HG02943 (cell line): ENCODE measurements at regions not wholly inside any gene's neighbourhood (a gene's known extent, or its start where the extent isn't known, plus 50 kb on each side); places are given as distances from the start of the nearest gene placed in this dataset.

Experiments
- ATAC-seq: cut with Tn5 transposase; IDR thresholded peaks from one replicate; pipeline ENCODE4 v1.9.1; 2021; ENCODE audit warnings: mild to moderate bottlenecking, low read depth, moderate library complexity; ENCODE audit not compliant: unreplicated experiment

DNA sequence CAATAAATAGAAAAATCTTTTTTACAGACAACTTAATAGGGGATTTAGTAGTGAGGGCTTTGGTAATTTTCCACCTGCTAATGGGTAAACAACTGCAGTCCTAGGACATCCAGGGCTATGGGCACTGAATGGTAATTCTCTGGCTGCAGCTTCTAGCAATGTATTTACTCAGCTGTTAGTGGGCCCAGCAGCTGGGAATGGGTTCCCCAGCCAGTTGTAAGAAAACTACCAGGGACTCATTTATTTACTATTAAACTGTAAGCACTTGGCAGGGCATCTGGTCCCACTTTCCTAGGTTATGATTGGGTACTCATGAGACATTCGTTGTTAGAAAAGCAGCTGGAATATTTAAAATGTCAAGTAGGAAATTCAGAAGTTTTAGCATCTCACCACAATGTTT lies 363.8 kb upstream of the TRIB2 start:
- ATAC-seq, result no peak

DNA sequence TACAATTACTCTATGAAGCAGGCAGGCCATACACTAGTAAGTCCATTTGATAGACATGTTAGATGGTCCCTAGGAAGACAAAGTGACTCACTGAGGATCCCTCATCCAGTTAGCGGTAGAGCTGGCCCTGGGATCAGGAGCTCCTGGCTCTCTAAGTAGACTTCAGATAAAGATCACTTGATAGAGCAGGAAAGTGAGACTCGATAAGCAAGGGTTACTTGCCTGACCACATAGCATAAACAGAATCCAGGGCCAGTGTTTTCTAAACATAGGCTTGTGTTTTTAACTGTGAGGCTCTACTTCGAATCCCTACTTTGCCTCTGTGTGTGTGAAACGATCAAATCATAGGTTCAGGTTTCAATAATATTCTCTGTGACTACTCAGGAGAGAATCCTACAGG lies 355.2 kb upstream of the TRIB2 start:
- no peak for ATAC-seq

DNA sequence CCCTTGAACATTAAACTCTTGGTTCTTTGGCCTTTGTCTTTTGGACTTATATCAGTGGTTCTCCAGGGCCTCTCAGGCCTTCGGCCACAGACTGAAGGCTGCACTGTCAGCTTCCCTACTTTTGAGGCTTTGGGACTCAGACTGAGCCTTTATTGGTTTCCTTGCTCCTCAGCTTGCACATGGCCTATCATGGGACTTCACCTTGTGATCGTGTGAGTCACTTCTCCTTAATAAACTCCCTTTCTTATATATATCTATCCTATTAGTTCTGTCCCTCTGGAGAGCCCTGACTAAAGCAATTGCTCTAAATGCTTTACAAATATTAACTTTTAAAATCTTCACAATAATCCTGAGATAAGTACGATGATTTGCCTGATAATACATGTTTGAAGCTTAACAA lies 353.6 kb upstream of the TRIB2 start:
- ATAC-seq, result no peak

DNA sequence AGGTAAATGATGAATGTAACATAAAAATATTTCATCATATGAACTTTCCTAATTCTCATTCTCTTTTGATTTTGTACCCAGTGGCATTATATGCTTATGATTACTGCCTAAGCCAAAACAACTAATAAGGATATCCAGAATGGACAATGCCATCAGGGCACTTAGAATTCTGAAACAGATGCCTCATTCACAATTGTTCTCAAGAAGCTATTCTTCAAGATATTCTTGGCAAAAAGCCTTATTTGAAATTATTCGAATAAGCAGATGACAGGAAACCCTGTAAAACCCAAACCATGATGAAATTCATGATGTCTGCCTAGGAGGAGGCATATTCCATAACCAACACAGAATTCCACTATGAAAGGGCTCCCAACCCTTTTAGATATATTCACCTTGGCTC lies 353.2 kb upstream of the TRIB2 start:
- ATAC-seq, result no peak

DNA sequence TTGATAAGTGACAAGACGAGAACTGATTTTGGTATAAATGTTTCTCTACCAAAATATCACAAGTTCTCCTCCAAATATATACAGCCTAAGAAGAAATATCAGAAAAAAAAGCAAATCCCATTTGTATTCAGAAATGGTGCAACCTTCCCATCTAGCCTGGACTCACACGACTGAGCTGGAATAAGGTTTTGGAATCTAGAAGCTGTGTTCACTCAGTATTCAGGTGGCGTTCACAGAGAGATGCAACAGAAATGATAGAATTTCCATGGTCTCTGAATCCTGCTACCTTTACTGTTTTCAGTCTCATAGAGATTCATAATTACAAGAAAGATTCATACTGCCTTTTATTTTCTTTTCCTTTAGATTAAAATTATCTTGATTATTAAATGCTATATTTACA lies 347.2 kb upstream of the TRIB2 start:
- no peak for ATAC-seq

DNA sequence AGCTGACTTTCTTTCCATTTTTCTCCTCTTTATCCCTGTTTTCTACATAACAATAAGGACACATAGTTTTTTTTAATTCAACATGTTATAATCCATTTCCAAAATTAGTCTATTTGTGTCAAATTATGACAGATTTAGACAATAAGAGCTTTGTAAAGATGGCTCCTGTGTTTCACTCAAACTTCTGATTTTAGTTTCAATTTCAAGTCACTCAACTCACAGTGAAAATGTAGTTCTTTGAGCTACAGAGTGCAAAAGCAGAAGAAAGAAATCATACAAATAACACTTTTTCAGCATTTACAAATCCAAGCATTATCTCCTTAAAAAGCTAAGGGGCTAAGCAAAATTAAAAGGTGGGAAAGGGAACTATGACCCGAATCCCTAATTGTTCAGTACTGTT lies 340.7 kb upstream of the TRIB2 start:
- no peak for ATAC-seq

DNA sequence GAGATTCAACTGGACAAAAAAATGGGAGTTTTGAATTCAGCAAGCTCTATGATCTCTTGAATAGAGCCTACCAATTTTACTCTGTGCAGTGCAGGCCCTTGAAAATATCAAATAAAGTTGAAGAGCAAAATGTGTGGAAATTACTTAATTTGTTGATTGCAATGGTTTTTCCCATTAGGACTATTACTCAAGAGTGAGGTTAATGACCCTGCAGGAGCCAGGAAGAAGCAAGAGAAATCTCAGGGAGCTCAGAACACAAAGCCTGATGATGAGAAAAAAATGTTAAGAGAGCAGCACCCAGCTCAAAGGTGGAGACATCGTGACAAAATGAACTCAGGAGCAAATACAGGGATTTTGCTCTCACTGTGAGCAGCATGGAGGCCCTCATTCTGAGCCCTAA lies 337.6 kb upstream of the TRIB2 start:
- no peak for ATAC-seq

DNA sequence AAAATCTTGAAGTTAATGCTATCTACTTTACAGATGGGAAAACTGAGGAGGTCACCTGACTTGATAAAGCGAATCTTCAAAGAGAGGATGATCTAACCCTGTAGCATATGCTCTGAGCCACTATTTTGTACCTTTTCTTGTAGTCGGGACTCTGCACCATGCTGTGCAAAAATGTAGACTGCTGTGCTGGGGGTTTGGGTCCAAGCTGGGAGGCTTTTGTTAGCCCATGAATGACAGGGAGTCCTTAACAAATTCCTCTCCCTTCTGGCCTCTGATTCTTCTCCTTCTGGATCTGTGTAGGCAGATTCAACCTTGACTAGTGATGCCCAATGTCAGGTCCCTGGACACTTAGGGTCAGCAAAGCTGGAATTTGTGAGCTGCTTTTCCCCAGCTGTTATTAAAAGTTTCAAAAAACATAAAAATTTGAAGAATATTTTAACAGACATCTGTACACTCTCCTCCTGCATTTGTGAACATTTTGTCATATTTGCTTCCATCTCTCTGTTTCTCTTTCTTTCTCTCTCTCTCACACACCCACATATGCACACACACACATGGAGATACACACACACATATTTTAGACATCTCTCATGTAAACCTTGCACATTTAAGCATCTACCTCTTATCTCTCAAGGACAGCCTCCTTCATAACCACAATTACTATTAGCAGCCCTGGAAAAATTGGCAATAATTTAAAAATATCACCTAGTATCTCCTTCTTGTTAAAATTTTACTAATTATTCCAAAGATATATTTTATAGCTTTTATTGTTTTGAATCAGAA lies 335.0 kb upstream of the TRIB2 start:
- no peak for ATAC-seq

DNA sequence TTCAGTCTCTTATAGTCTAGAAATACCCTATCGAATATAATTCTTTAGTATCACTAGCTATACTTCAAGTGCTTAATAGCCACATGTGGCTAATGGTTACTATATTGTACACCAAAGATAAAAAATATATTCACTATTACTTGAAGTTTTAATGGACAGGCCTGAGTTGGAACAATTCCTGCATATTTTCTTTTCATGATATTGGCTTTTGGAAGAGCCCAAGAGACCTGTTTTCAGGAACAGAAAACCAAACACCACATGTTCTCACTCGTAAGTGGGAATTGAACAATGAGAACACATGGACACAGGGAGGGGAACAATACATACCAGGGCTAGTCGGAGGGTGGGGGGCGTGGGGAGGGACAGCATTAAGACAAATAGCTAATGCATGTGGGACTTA lies 334.4 kb upstream of the TRIB2 start:
- no peak for ATAC-seq

DNA sequence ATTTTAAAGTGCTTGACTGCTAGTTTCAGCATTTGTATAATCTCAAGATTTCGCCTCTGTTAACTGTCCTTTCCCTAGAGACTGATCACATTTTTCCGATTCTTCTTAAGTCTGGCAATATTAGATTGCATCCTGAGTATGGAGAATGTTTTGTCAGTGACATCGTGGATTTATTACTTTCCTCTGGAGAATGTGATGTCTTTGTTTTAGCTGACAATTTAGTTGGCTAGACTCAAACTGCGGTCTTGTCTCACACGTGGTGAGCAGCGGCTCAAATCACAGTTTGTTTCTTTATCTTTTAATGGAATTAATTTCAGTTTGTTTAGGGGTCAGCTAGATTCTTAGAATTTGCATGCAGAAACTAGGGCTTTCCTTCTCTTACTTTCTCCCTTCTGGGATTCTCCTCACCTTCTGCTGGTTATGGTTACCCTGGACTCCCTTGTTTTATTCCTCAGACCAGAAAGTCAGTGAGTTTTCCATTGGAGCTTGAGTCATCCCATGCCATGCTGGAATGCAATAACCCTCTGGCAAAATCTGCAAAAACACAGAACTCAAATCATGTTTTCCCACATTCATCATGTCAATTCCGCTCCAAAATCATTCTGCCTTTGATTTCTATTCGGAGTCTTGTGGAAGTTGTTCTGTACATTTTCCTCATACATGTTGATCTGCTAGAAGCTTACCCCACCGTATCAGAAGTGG lies 327.2 kb upstream of the TRIB2 start:
- ATAC-seq, result no peak

DNA sequence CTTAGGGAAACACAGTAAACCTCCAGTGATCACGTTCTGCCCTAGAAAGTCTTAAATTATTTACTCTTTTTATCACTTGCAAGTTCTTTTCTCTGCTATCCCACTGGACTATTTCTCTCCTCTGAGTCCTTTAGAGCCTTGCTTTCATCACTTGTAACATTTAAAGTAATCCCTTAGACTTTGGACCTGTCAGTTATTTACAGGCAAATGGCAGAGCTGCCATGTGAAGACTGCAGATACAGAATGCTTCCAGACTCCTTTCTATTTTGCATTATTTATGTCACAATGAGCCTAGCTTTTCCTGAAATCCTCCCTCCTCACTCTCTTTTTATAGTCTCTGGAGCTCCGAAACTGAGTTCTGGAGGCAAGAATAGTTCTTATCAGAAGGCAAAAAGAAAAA lies 325.6 kb upstream of the TRIB2 start:
- ATAC-seq, result no peak

DNA sequence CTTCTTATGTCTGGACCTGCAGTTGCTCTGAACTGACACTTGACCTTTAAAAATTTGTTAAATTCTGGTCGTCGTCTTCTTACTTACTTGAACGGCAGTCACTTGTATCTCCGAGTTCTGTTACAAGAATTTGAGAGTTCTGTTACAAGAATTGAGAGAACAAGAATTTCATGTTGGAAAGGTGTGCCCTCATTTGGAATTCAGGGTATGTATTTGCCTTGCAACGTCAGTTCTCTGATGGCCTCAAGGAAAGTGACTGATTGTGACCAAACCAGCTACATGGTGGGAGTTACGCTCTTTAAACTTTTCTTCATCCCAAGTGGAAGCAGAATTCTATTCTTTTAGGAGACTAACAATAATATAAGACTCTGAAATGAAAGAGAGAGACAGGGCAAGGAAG lies 320.0 kb upstream of the TRIB2 start:
- ATAC-seq, result no peak

DNA sequence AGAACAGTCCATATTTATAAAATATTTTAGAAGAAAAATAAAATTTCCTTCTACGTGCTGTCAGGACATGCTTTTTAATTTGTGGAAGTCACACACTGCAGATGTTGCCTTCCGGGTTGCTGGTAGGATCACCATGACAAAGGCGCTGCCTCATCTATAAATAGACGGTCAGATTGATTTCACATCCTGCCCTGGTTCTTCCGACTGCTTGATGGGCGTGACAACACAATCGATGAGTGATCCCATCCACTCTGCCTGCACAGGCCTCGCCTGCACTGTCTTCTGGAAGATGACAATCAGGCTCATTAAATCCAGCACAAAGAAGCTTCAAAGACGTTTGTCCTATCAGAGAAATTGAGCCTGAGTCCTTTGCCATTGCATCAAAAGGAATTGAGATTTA lies 318.9 kb upstream of the TRIB2 start:
- ATAC-seq, result no peak

DNA sequence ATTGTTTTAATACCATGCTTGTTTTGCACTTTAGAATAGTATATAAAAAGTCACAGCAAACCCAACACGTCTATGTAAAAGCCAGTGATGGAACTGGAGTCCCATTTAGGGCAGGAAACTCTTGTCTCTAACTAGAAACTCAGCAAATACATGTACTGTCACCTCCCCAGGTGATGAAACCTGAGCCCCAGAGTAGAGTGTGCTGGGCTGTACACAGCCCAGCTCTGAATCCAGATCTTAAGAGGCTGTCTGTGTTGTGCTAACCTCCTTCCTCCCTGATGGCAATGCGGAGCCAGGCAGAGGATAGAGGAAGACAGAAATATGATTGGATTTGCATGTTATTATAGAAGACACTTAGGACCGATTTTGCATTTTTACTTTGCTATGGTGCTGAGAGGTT lies 317.5 kb upstream of the TRIB2 start:
- ATAC-seq, result no peak

DNA sequence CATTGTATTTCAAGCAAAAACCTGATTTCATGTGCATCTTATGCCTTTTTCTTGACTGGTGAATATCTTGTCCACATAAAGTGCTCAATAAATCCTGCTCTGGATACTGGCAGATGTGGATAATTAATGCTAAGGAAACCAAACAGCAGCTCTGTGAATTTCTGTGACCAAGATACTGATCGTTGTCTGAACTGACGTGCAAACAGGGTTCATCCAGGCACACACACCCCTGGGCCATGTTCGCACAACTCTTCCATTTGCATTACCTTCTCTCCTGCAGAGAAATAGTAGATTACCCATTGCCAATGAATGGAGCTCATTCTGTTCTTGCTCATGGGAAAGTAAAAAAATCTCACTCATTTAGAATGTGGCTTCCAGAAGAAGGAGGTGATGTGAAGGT lies 316.2 kb upstream of the TRIB2 start:
- no peak for ATAC-seq

DNA sequence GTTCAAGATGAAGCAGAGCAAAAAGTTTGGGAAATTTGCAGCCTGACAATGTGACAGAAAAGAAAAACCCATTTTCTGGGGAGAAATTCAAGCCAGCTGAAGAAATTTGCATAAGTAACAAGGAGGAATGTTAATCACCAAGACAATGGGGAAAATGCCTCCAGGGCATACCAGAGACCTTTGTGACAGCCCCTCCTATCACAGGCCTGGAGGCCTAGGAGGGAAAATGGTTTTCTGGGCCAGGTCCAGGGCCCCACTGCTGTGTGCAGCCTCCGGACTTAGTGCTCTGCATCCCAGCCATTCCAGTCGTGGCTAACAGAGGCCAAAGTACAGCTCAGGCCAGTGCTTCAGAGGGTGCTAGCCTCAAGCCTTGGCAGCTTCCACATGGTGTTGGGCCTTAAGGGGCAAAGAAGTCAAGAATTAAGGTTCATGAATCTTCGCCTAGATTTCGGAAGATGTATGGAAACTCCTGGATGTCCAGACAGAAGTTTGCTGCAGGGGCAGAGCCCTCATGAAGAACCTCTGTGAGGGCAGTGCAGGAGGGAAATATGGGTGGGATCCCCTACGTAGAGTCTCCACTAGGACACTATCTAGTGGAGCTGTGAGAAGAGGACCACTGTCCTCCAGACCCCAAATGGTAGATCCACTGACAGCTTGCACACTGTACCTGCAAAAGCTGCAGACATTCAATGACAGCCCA lies 314.1 kb upstream of the TRIB2 start:
- ATAC-seq, result no peak

DNA sequence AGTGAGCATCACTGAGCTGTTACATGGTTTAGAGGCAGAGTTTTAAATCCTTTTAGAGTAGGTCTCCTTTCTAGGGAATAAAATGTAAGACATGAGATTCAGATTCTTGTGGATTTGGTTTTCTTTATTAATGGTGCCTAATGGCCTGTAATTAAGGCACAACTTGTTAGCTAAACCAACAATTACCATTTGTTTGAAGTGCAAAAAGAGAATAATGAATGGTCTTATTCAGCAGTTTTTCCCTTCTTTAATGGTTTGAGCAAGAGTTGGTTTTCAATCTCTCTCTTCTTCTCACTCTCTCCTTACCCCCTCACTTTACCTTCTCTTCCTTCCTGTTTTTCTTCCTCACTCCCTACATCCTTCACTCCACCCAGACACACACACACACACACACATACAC lies 312.2 kb upstream of the TRIB2 start:
- ATAC-seq, result no peak

DNA sequence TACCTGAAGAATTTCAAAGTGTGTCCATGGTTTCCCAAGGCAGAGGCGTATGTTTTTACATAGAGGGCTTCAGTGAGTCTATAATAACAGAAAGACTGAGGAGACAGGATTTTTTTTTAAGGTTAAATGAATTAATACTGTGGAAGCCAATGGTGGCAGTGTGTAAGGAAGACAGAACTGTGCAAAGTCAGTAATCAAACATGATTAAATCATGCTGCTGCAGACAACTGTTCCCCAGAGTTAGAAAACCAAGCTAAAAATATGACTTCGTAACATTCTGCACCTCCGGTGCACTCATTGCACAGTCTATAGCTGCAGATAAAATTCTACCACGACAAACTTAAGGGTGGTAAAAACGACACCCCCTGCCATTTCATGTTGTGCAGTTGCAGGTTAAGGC lies 309.6 kb upstream of the TRIB2 start:
- ATAC-seq, result no peak

DNA sequence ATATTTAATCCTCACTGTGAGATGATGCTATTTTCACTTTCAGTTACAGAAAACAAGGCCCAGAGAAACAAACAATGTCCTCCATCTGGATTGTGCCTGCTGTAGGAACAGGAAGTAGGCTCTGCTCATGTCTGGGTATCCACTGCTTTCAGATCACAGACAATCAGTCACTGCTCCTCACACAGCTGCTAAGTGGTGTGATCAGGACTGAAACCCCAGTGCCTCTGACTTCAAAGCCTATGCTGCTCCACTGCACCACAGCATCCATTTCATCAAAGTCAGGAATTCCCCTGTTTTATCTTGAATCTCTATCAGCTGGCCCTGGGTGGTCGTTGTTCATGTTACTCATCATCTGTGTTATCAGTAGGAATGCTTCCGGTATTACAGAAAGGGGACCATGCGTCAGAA lies 303.8 kb upstream of the TRIB2 start:
- ATAC-seq, result peak; percentile 74

DNA sequence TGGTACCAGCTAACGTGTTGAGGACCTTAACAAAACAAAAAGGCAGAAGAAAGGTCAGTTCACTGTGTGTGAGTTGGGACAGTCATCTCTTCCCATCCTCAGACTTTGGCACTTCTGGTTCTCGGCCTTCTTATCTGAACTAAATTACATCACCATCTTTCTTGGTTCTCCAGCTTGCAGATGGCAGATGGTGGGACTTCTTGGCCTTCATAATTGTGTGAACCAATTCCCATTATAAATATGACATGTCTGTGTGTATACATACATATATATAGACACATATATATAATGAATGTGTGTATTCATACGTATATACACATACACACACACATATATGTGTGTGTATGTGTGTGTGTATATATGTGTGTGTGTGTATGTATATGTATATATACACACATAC lies 301.2 kb upstream of the TRIB2 start:
- ATAC-seq, result no peak

DNA sequence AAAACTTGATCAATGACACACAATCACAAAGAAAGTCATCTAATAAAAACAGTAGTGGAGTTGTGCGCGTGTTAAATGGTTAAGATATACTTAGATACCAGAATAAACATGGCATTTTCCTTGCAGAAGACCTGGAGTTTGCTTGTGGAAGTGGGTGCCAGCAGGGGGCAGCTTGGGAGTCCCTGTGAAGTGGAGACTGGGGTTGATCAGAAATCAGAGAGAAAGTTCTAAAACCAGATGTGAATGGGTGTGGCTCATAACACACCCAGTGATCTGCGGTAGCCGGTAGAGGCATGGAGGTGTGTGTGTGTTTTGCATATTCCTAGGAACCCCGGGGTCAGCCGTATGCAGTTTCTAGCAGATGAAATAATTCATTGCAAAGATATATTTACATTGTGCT lies 300.1 kb upstream of the TRIB2 start:
- no peak for ATAC-seq

DNA sequence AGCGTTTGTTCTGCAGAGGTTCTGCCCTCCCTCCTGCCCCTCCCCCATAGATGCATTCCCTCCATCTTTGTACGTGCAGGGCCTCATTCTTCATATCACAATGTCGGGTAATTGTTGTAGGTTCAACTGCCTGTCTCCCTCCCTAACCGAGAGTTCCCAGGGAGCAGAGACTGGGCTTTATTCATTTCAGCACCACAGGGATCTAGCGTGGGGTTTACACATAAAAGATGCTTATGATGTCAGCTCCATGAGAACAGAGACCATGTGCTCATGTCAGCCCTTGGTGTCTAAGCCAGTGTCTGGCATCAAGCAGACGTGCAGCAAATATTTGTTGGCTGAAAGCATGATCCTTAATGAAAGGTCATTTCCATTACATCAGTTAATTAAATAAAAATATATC lies 298.9 kb upstream of the TRIB2 start:
- no peak for ATAC-seq
